Uterus (tissue), 3 donors: ENCODE measurements at regions not wholly inside any gene's neighbourhood (a gene's known extent, or its start where the extent isn't known, plus 50 kb on each side); places are given as distances from the start of the nearest gene placed in this dataset.

Experiments
- DNase-seq, 2 donors: peaks; one replicate each; pipeline ENCODE4 v3.0.0-alpha.2; 2019 to 2020
- H3K27ac ChIP-seq, 2 donors: fragments of 200-600 bp; sonication (generic); 1 replicate in 1 of 2; 2 replicates in 1 of 2; pipeline ENCODE4 v1.5.1; 2016 to 2018
- H3K27me3 ChIP-seq, 2 donors: fragments of 200-600 bp; sonication (generic); one replicate each; pipeline ENCODE4 v1.5.1; 2018 to 2019; ENCODE audit warnings: control low read depth in 1 of 2
- H3K36me3 ChIP-seq, 2 donors: fragments of 200-600 bp; sonication (generic); one replicate each; pipeline ENCODE4 v1.5.1; 2019; ENCODE audit warnings: control low read depth in 1 of 2
- H3K4me1 ChIP-seq, 2 donors: fragments of 200-600 bp; sonication (generic); one replicate each; pipeline ENCODE4 v1.5.1; 2018 to 2019; ENCODE audit warnings: control low read depth in 1 of 2
- H3K4me3 ChIP-seq, 2 donors: fragments of 200-600 bp; sonication (generic); 1 replicate in 1 of 2; 2 replicates in 1 of 2; pipeline ENCODE4 v1.5.1; 2018 to 2019; ENCODE audit warnings: mild to moderate bottlenecking in 1 of 2
- H3K9me3 ChIP-seq, 2 donors: fragments of 200-600 bp; sonication (generic); one replicate each; pipeline ENCODE4 v1.5.1; 2019; ENCODE audit warnings: control low read depth in 1 of 2
- CTCF ChIP-seq, 4 experiments: fragments of 200-600 bp in 2 of 4; fragments of 450-650 bp in 2 of 4; sonication (generic) in 2 of 4; IDR thresholded peaks; one replicate each; pipeline ENCODE4 v1.5.1; 2016 to 2019; ENCODE audit warnings: antibody characterized with exemption in 4 of 4, mild to moderate bottlenecking in 2 of 4, moderate library complexity in 1 of 4
- POLR2A ChIP-seq, 2 donors: fragments of 450-650 bp; IDR thresholded peaks; one replicate each; pipeline ENCODE4 v1.6.1; 2016; ENCODE audit warnings: antibody characterized with exemption in 2 of 2, mild to moderate bottlenecking in 1 of 2, moderate library complexity in 1 of 2
- intact Hi-C: fragments of 100-400 bp; cut with DNase I; formaldehyde crosslinking; loops from one replicate; pipeline ENCODE4 v1.15.1; 2023; ENCODE audit warnings: low total_unique reads
- donor health status: DM: yes; HTN: yes; CAD: no.

GRCh38 chr2:195392446-195393336, 264.3 kb upstream of the SLC39A10 start:
- TF ChIP-seq POLR2A (IDR thresholded peaks at IDR 0.05): no peak
- no peak for TF ChIP-seq CTCF (IDR thresholded peaks at IDR 0.05)
- Histone ChIP-seq H3K27me3 (no peaks in the 10 kb centered on the region), H3K27ac (no peak overlapping the region), H3K4me3 (no peak overlapping the region), H3K9me3 (no peaks in the 10 kb centered on the region), H3K36me3 (no peaks in the 10 kb centered on the region), H3K4me1 (no peaks in the 10 kb centered on the region)
- no peak for DNase-seq
- intact Hi-C loops: no loop called here

- no peak for DNase-seq
- Histone ChIP-seq H3K4me3 (no peak overlapping the region), H3K9me3 (no peaks in the 10 kb centered on the region), H3K27ac (no peak overlapping the region), H3K4me1 (no peaks in the 10 kb centered on the region), H3K27me3 (no peaks in the 10 kb centered on the region), H3K36me3 (no peaks in the 10 kb centered on the region)
- no peak for TF ChIP-seq POLR2A (IDR thresholded peaks at IDR 0.05)
- TF ChIP-seq CTCF (IDR thresholded peaks at IDR 0.05): no peak
- intact Hi-C loops: no loop called here
Observed at GRCh38 chr2:195390686-195391321, 266.2 kb upstream of the SLC39A10 start.

GRCh38 chr2:195388028-195388427, 269.0 kb upstream of the SLC39A10 start:
- Histone ChIP-seq H3K4me1 (no peaks in the 10 kb centered on the region), H3K27me3 (no peaks in the 10 kb centered on the region), H3K36me3 (no peaks in the 10 kb centered on the region), H3K9me3 (no peaks in the 10 kb centered on the region), H3K4me3 (no peak overlapping the region), H3K27ac (no peak overlapping the region)
- no peak for DNase-seq
- TF ChIP-seq POLR2A (IDR thresholded peaks at IDR 0.05) (no peak), CTCF (IDR thresholded peaks at IDR 0.05) (no peak)
- intact Hi-C loops: no loop called here

GRCh38 chr2:195382186-195382585, 274.8 kb upstream of the SLC39A10 start:
- no peak overlapping the region for H3K27ac ChIP-seq
- no peak for DNase-seq
- H3K9me3 ChIP-seq: no peaks in the 10 kb centered on the region
- intact Hi-C loops: no loop called here
- no peaks in the 10 kb centered on the region for H3K36me3 ChIP-seq
- H3K4me1 ChIP-seq: no peaks in the 10 kb centered on the region
- no peak overlapping the region for H3K4me3 ChIP-seq
- TF ChIP-seq POLR2A (IDR thresholded peaks at IDR 0.05): no peak
- no peak for TF ChIP-seq CTCF (IDR thresholded peaks at IDR 0.05)
- H3K27me3 ChIP-seq: no peaks in the 10 kb centered on the region
